H1 (cell line): ENCODE measurements at regions not wholly inside any gene's neighbourhood (a gene's known extent, or its start where the extent isn't known, plus 50 kb on each side); places are given as distances from the start of the nearest gene placed in this dataset.

Source experiments
- CTCF ChIA-PET: fragments of 300-600 bp; sonication (Branson Sonifier 250); formaldehyde crosslinking; loops from one replicate; lab custom pipeline; 2021; ENCODE audit not compliant: partially characterized antibody; lab: Charles Lee
- POLR2A ChIA-PET: fragments of 300-600 bp; sonication (Branson Sonifier 250); formaldehyde crosslinking; loops from one replicate; lab custom pipeline; 2021; ENCODE audit warnings: inconsistent platforms; ENCODE audit not compliant: partially characterized antibody; lab: Charles Lee
- DNase-seq, 2 experiments: peaks; one replicate each; pipeline versions ENCODE4 v3.0.0 to v3.0.0-alpha.2; 2010 to 2022; ENCODE audit warnings: low spot score in 2 of 2, low read depth in 1 of 2, mixed read lengths in 1 of 2
- FAIRE-seq: peaks from 2 replicates; lab custom pipeline; 2011; peaks lifted over from hg19 to GRCh38; lab: Jason Lieb, UNC
- H2AFZ ChIP-seq: 2 replicates; pipeline ENCODE4 v1.8.1; 2012; ENCODE audit warnings: low read length, inconsistent platforms
- H2AK5ac ChIP-seq: 2 replicates; pipeline ENCODE4 v1.6.1; 2013; ENCODE audit warnings: low read depth, low read length
- H2BK120ac ChIP-seq: replicated peaks from 2 replicates; pipeline ENCODE3; 2013; ENCODE audit warnings: low read depth, low read length, inconsistent platforms
- H2BK12ac ChIP-seq: 2 replicates; pipeline ENCODE4 v1.6.1; 2013; ENCODE audit warnings: low read depth, low read length
- H2BK15ac ChIP-seq: 2 replicates; pipeline ENCODE4 v1.6.1; 2013; ENCODE audit warnings: low read length
- H2BK20ac ChIP-seq: 2 replicates; pipeline ENCODE4 v1.6.1; 2013; ENCODE audit warnings: low read length
- H2BK5ac ChIP-seq: 2 replicates; pipeline ENCODE4 v1.6.1; 2013; ENCODE audit warnings: low read depth, low read length
- H3K14ac ChIP-seq: 2 replicates; pipeline ENCODE4 v1.6.1; 2013; ENCODE audit warnings: inconsistent platforms; ENCODE audit not compliant: insufficient read length
- H3K18ac ChIP-seq: 2 replicates; pipeline ENCODE4 v1.6.1; 2013; ENCODE audit warnings: low read length; ENCODE audit errors: extremely low read depth
- H3K23ac ChIP-seq: 2 replicates; pipeline ENCODE4 v1.6.1; 2013; ENCODE audit warnings: inconsistent platforms; ENCODE audit not compliant: insufficient read length
- H3K23me2 ChIP-seq: 2 replicates; pipeline ENCODE4 v1.6.1; 2013; ENCODE audit warnings: low read depth, low read length
- H3K27ac ChIP-seq: 2 replicates; pipeline ENCODE4 v1.6.1; 2011; ENCODE audit warnings: low read depth, low read length, inconsistent platforms
- H3K27me3 ChIP-seq, 4 experiments: replicated peaks in 1 of 4; 1 replicate in 1 of 4; 2 replicates in 3 of 4; pipeline versions ENCODE4 v1.6.1 to v1.8.1; 2011 to 2013; ENCODE audit warnings: low read length in 3 of 4, mild to moderate bottlenecking in 3 of 4, inconsistent platforms in 2 of 4, mixed read lengths in 2 of 4, moderate library complexity in 1 of 4; ENCODE audit not compliant: control insufficient read depth in 3 of 4, insufficient read depth in 3 of 4; ENCODE audit errors: extremely low read depth in 1 of 4
- H3K36me3 ChIP-seq, 4 experiments: 2 replicates each; pipeline versions ENCODE4 v1.6.1 to v1.8.1; 2011 to 2013; ENCODE audit warnings: mild to moderate bottlenecking in 4 of 4, low read length in 3 of 4, moderate library complexity in 2 of 4, control low read depth in 1 of 4, inconsistent platforms in 1 of 4; ENCODE audit not compliant: insufficient read depth in 4 of 4, control insufficient read depth in 2 of 4
- H3K4ac ChIP-seq: replicated peaks from 2 replicates; pipeline ENCODE3; 2013; ENCODE audit warnings: low read length, low read depth, mixed read lengths, inconsistent platforms; ENCODE audit not compliant: insufficient read length
- H3K4me1 ChIP-seq, 4 experiments: replicated peaks in 1 of 4; 1 replicate in 1 of 4; 2 replicates in 3 of 4; pipeline versions ENCODE4 v1.6.1 to v1.8.1; 2011 to 2013; ENCODE audit warnings: low read length in 3 of 4, inconsistent platforms in 2 of 4, mixed read lengths in 1 of 4; ENCODE audit not compliant: insufficient read depth in 4 of 4, control insufficient read depth in 3 of 4
- H3K4me2 ChIP-seq, 2 experiments: 2 replicates each; pipeline versions ENCODE4 v1.6.1 to v1.8.1; 2011 to 2013; ENCODE audit warnings: low read depth in 2 of 2, low read length in 2 of 2, control low read depth in 1 of 2, inconsistent platforms in 1 of 2, mild to moderate bottlenecking in 1 of 2; ENCODE audit not compliant: insufficient read depth in 1 of 2
- H3K4me3 ChIP-seq, 4 experiments: fragments of 200-600, 300-600 bp in 1 of 4; sonication (generic), shearing (Covaris generic), sonication (Bioruptor Twin) in 1 of 4; 2 replicates each; pipeline versions ENCODE4 v1.5.1 to v1.8.1; 2011 to 2016; ENCODE audit warnings: low read length in 4 of 4, low read depth in 3 of 4, control low read depth in 2 of 4, inconsistent platforms in 2 of 4, mild to moderate bottlenecking in 2 of 4, mixed read lengths in 1 of 4, moderate library complexity in 1 of 4; ENCODE audit not compliant: insufficient read depth in 2 of 4; ENCODE audit errors: extremely low read depth in 1 of 4
- H3K56ac ChIP-seq: replicated peaks from 2 replicates; pipeline ENCODE3; 2013; ENCODE audit warnings: low read depth, mild to moderate bottlenecking, mixed read lengths, low read length, inconsistent platforms; ENCODE audit not compliant: insufficient read length
- H3K79me1 ChIP-seq: 2 replicates; pipeline ENCODE4 v1.6.1; 2013; ENCODE audit warnings: low read depth, low read length, control low read depth
- H3K79me2 ChIP-seq, 2 experiments: 2 replicates each; pipeline versions ENCODE4 v1.6.1 to v1.8.1; 2012 to 2013; ENCODE audit warnings: low read length in 2 of 2, mild to moderate bottlenecking in 2 of 2, inconsistent platforms in 1 of 2; ENCODE audit not compliant: insufficient read depth in 2 of 2, control insufficient read depth in 1 of 2
- H3K9ac ChIP-seq, 4 experiments: replicated peaks in 1 of 4; 1 replicate in 1 of 4; 2 replicates in 3 of 4; pipeline versions ENCODE4 v1.6.1 to v1.8.1; 2011 to 2013; ENCODE audit warnings: low read depth in 3 of 4, low read length in 3 of 4, control low read depth in 2 of 4, mild to moderate bottlenecking in 2 of 4, moderate library complexity in 2 of 4, inconsistent platforms in 1 of 4; ENCODE audit errors: extremely low read depth in 1 of 4
- H3K9me3 ChIP-seq, 2 experiments: 2 replicates each; pipeline versions ENCODE4 v1.6.1 to v1.8.1; 2012 to 2013; ENCODE audit warnings: mild to moderate bottlenecking in 2 of 2, moderate library complexity in 2 of 2, control low read depth in 1 of 2, inconsistent platforms in 1 of 2, low read depth in 1 of 2, low read length in 1 of 2, mixed read lengths in 1 of 2; ENCODE audit not compliant: insufficient read depth in 2 of 2
- H4K20me1 ChIP-seq, 2 experiments: replicated peaks in 1 of 2; 2 replicates each; pipeline versions ENCODE3 to v1.8.1; 2011 to 2013; ENCODE audit warnings: inconsistent platforms in 2 of 2, low read length in 2 of 2, mild to moderate bottlenecking in 1 of 2; ENCODE audit not compliant: insufficient read depth in 2 of 2, control insufficient read depth in 1 of 2
- H4K5ac ChIP-seq: 2 replicates; pipeline ENCODE4 v1.6.1; 2013; ENCODE audit warnings: low read length, low read depth, mixed read lengths, inconsistent platforms; ENCODE audit not compliant: insufficient read length
- H4K8ac ChIP-seq: 2 replicates; pipeline ENCODE4 v1.8.0; 2013; ENCODE audit warnings: mild to moderate bottlenecking, moderate library complexity, low read length, inconsistent platforms; ENCODE audit not compliant: insufficient read depth; ENCODE audit errors: extremely low read depth
- H4K91ac ChIP-seq: replicated peaks from 2 replicates; pipeline ENCODE3; 2013; ENCODE audit warnings: low read length, mixed read lengths, inconsistent platforms; ENCODE audit not compliant: insufficient read length
- ATF2 ChIP-seq: IDR thresholded peaks from 2 replicates; pipeline ENCODE4 v1.6.1; 2012; ENCODE audit warnings: low read length, inconsistent platforms
- BRCA1 ChIP-seq: IDR thresholded peaks from 2 replicates; pipeline ENCODE4 v1.6.1; 2012; ENCODE audit warnings: low read depth, low read length, improper control_type of control experiment
- CBX5 ChIP-seq: fragments of 300-800, 300-1000 bp; sonication (generic); IDR thresholded peaks from 2 replicates; pipeline ENCODE4 v1.7.1; 2016; ENCODE audit warnings: antibody characterized with exemption, low read length, low read depth
- CBX8 ChIP-seq: fragments of 300-800, 300-1000 bp; sonication (generic); IDR thresholded peaks from 2 replicates; pipeline ENCODE4 v1.7.1; 2016; ENCODE audit warnings: low read depth, low read length, borderline replicate concordance
- EGR1 ChIP-seq: IDR thresholded peaks from 2 replicates; pipeline ENCODE4 v1.6.1; 2011; ENCODE audit warnings: low read depth, low read length, borderline replicate concordance
- EP300 ChIP-seq, 2 experiments: IDR thresholded peaks; 1 replicate in 1 of 2; 2 replicates in 1 of 2; pipeline ENCODE4 v1.6.1; 2011 to 2012; ENCODE audit warnings: low read depth in 2 of 2, low read length in 2 of 2, mild to moderate bottlenecking in 2 of 2, borderline replicate concordance in 1 of 2, inconsistent platforms in 1 of 2, moderate library complexity in 1 of 2
- EZH2 ChIP-seq: fragments of 200-600 bp; sonication (generic); IDR thresholded peaks from 2 replicates; pipeline ENCODE4 v1.7.1; 2012; ENCODE audit warnings: low read depth, mild to moderate bottlenecking, moderate library complexity, low read length, inconsistent platforms; ENCODE audit not compliant: severe bottlenecking
- KDM1A ChIP-seq: fragments of 200-600, 300-600 bp; sonication (generic); IDR thresholded peaks from 2 replicates; pipeline ENCODE4 v1.7.1; 2016; ENCODE audit warnings: mild to moderate bottlenecking, low read length, borderline replicate concordance
- KDM5A ChIP-seq: fragments of 200-600 bp; IDR thresholded peaks from 2 replicates; pipeline ENCODE4 v1.7.1; 2012; ENCODE audit warnings: mild to moderate bottlenecking, low read length, inconsistent platforms, mixed read lengths
- RNF2 ChIP-seq: fragments of 200-900, 300-1000 bp; sonication (generic); IDR thresholded peaks from 2 replicates; pipeline ENCODE4 v1.7.1; 2016; ENCODE audit warnings: borderline replicate concordance, low read depth, mild to moderate bottlenecking, antibody characterized with exemption, low read length; ENCODE audit not compliant: poor library complexity, severe bottlenecking; ENCODE audit errors: missing control alignments
- TAF7 ChIP-seq: optimal IDR thresholded peaks from 2 replicates; pipeline ENCODE3; 2011; ENCODE audit warnings: low read depth, mild to moderate bottlenecking, inconsistent platforms, low read length, moderate library complexity, borderline replicate concordance
- WGBS, 2 experiments: shearing (Covaris generic) in 1 of 2; methylation state at CpG; one replicate each; pipeline versions ENCODE4 v1.1.6 to v1.1.7; 2013 to 2015; ENCODE audit warnings: low lambda C conversion rate in 2 of 2, mixed read lengths in 2 of 2, inconsistent platforms in 1 of 2, low coverage in 1 of 2, missing lambda C conversion rate in 1 of 2; ENCODE audit not compliant: insufficient replicate concordance in 2 of 2, insufficient coverage in 1 of 2, insufficient read length in 1 of 2; ENCODE audit errors: extremely low coverage in 1 of 2, missing lambda C conversion rate in 1 of 2; 5-methylcytosine and 5-hydroxymethylcytosine counted together

GRCh38 chr4:79847411-79847810, 225.6 kb downstream of the ANTXR2 start:
- Histone ChIP-seq H2BK12ac (no peak overlapping the region), H3K27me3 (no peaks in the 10 kb centered on the region), H2AK5ac (no peak overlapping the region), H3K14ac (no peak overlapping the region), H4K91ac (no peak overlapping the region), H3K4me1 (peaks cover 0 to 4% (median 0%) of the 10 kb centered on the region in 4 experiments; a peak in 3 of 7 replicates), H3K36me3 (no peaks in the 10 kb centered on the region; a peak in 1 of 8 replicates), H3K18ac (no peak overlapping the region), H3K4me3 (no peak overlapping the region), H4K8ac (no peak overlapping the region), H4K20me1 (no peaks in the 10 kb centered on the region), H3K4ac (no peak overlapping the region), H3K79me2 (no peaks in the 10 kb centered on the region), H3K23me2 (no peaks in the 10 kb centered on the region), H3K79me1 (no peaks in the 10 kb centered on the region), H4K5ac (no peak overlapping the region), H3K56ac (no peak overlapping the region), H2BK15ac (no peak overlapping the region), H3K23ac (no peak overlapping the region), H2AFZ (no peak overlapping the region), H3K9ac (peak overlapping the region in 1 of 4 experiments; percentile 49; a peak in 1 of 7 replicates), H3K27ac (no peak overlapping the region), H2BK5ac (no peak overlapping the region), H2BK120ac (no peak overlapping the region), H2BK20ac (no peak overlapping the region), H3K9me3 (peaks cover 0 to 4% of the 10 kb centered on the region in 2 experiments; a peak in 1 of 4 replicates), H3K4me2 (no peak overlapping the region)
- FAIRE-seq (no peak), DNase-seq (no peak)
- WGBS, 2 experiments: 100% methylated on average over 2 of the region's 2 CpGs; no CpG with 5 or more reads in 1 of the 2 experiments
- no peak for TF ChIP-seq ATF2
- TF ChIP-seq RNF2: no peak
- TF ChIP-seq EZH2: no peak
- TF ChIP-seq KDM5A: no peak
- TF ChIP-seq BRCA1: no peak
- TF ChIP-seq CBX8: no peak
- no peak for TF ChIP-seq TAF7
- no peak for TF ChIP-seq EGR1
- no peak for TF ChIP-seq CBX5
- TF ChIP-seq EP300 (IDR thresholded peaks at IDR 0.05; ENCODE audit: borderline replicate concordance in 1 of 2, low read depth in 2 of 2, low read length in 2 of 2): no peak
- TF ChIP-seq KDM1A: no peak
- POLR2A ChIA-PET: no interaction called here
- CTCF ChIA-PET: interaction anchor here (0.7 kb wide), 1 partner anchor 18 kb away, joined by 3 read pairs; no protein-coding TSS in a partner anchor
